ENCODE measurements at regions not wholly inside any gene's neighbourhood (a gene's known extent, or its start where the extent isn't known, plus 50 kb on each side); places are given as distances from the start of the nearest gene placed in this dataset.

DNA sequence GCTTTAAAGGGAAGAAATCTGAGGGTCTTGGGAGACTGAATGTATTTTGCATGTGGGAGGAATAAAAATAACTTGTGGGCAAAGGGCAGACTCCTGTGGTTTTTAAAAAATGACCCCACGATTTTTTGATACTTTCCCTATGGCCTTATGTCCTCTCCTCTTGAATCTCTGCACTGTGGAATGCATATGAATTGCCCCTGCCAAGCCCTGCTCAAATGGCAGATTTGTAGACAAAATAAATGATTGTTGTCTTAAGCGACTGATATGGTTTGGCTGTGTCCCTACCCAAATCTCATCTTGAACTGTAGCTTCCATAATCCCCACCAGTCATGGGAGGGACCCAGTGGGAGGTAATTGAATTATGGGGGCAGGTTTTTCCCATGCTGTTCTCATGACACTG, 223.8 kb downstream of the DACT1 start:
- no peak for DNase-seq

DNA sequence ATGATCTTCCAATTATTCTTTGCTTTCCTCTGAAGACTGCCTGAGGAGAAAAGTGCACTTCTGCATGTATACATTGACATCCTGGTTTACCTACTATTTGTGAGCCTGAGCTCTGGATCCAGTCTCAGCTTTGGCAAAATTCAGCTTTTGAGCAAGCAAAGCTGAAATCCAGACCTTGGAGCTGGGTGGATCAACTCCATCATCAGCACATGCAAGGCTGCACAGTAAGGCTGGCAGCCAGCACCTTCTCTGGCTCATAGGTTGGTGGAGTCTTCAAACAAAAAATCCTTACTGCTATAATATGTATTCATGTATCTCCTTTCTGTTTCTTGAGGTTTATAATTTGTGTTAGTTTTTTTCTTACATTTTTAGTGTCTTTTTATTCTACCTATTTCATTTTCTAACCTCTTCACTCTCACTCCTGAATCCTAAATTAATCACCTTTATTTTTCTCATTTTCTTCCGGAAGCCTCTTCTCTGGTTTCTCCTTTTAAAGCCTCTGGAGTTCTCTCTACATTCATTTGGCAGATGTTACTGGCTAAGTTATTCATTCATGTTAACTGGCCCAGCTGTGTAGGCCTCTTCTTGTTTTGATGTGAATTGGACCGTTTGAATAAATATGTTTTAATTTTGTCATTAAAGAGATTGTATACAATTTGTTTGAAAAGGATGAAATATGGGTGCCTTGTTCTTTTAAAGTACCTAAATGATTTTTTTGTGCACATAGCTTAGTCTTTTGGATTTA, 224.8 kb downstream of the DACT1 start:
- DNase-seq: no peak

- no peak for DNase-seq
These were observed 226.0 kb downstream of the DACT1 start for GRCh38 chr14:58863661-58864345.

GRCh38 chr14:58864751-58865513, 227.2 kb downstream of the DACT1 start:
- DNase-seq: peak; percentile 26

DNA sequence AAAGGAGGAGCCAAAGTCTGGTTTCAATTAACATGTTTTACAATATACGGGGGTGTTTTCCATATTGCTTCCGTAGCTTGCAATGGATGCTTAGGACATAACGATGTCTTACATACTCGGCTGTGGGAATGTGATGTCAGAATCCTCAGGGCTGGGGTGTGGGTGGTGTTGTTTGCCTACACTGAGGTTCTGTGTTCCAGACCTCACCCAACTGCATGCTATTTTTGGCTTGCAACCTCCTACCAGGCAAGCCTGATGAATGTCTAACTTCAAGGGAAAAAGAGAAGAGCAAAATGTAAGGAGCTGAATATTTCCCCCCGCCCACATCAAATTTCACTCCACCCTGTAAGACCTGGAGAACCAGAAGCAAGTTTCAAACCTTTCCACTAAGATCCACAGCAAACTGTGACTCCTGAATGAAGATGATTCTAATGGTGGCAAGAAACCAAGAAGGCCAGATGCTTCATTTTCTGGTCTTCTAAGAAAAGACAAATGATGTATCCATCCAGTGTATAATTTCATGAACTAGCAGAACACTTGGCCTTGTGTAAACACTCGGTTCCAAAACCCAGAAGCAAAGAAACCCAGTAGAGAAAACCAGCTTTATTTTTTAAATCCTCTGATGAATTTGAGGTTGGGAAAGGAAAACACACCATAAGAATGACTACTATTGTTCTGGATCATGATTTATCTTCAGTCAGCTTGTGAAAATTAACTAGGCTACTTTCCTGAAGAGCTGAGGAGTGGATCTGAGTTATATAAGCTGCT, 227.9 kb downstream of the DACT1 start:
- DNase-seq: no peak

GRCh38 chr14:58866391-58866790, 228.6 kb downstream of the DACT1 start:
- no peak for DNase-seq

- no peak for DNase-seq
These were observed 233.2 kb downstream of the DACT1 start for GRCh38 chr14:58870961-58871360.

DNA sequence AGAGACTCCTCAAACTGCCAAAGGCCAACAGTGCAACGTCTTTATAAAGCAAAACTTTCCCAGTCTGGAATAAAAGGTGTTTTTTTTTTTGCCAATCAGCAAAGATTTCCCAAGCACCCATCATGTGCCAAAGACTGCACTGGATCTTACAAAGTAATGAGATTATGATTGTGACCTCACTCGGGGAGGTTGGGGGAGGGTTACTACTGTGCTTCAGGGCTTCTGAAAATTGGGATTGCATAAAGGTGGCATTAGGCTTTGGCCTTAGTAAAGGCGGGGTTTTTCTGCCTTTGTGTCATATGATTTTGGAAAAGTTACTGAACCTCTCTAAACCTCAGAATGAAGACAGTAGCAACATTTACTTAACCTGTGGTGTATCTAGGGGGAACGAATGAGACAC, 233.8 kb downstream of the DACT1 start:
- DNase-seq: no peak

DNA sequence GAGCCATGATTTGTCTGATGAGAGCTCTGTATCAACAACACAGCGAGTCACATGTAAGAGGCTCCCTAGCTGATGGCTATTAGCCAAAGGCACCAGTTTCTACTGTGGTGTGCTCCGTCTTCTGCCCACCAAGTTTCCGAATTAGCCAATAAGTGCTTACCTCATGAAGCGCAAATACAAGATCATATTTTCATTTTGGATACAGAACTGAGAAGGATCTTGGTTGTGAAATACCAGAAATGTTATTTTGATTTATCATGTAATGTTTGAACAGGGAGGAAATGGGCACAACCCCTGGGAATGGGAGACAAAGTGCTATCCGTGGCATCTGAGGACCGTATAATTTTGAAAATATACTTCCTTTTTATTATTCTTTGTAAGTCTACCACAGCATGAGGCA, 234.3 kb downstream of the DACT1 start:
- no peak for DNase-seq

DNA sequence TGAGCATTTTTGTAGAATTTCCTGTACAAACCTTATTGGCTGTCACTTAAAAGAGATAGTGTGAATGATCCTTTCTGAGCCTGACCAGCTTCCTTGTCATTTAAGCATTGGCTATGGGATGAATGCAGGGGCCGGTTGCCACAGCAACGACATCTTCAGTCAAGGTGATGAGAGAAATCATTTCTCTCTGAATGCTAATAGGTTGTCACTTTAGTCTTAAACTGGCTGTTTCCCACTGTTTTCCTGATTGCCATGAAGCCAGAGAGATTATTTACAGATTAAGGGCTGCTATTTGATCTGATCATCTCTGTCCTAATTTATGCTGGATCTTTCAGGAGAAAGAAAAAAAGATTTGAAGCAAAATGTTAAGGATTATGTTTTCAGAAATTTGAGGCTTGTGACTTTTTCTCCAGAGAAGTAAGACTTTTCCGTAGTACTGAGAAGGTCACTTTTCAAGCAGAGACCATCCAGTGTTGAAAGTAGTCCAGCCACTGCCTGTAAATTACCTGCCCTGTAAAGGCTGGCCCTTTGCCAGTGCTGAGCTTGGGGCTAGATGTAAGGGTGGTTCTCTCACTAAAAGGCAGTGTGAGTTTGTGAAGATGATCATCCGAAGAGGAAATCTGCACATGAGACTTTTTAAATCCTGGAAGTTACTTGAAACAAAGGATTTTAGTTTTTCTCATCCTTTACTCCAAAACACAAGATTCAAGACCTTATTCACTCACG, 235.6 kb downstream of the DACT1 start:
- no peak for DNase-seq

GRCh38 chr14:58875613-58876012, 237.9 kb downstream of the DACT1 start:
- DNase-seq: no peak

- no peak for DNase-seq
These were observed 238.8 kb downstream of the DACT1 start for GRCh38 chr14:58876608-58877007.

DNA sequence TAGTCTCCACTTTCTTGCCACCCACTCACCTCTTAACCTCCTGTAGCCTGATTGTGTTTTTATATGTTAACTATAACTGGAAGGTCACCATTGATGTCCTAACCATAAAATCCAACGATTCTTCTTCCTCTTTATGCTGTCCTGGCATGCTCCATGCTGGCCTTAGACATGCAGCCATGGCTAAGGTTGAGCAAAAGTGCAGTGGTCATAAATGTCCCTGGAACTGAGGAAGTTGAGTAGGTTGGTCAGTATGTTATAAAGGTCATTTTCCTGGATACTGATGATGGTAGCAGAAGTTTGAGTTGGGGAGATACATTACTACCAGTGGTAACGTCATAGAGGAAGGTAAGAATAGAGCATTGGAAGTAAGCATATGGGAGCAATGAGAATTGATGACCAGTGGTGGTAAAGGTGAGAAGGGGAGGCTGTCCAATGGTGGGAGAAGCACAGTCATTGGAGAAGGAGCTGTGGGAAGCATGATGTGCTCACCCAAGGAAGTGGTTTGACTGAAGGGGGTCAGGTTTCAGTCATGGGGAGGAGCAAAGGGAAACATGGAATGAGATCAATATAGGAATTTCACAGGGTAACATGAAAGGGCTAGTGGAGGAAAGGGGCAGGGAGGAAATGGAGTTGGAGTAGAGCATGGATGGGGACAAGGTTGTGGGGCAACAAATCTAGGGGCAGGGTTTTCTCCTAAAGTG, 240.8 kb downstream of the DACT1 start:
- no peak for DNase-seq

DNA sequence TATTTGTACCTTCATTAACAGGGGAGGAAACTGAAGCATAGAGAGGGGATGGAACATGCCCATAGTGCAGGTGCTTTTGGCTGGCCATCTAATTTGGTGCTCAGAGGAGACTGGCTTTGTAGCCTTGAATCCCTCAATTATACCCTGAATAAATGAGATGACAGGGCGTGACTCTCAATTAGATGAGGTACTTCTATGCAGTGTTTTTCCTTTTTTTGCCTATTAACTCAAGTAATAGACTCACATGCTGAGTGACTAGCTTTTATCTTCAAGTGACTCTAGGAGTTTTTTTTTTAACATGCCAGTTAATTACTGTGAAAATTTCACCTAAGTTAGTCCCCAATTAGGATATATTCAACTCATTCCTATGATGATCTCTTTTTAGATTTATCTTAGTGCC, 243.7 kb downstream of the DACT1 start:
- DNase-seq: no peak

GRCh38 chr14:58882577-58883018, 244.8 kb downstream of the DACT1 start:
- DNase-seq: peak; percentile 37

DNA sequence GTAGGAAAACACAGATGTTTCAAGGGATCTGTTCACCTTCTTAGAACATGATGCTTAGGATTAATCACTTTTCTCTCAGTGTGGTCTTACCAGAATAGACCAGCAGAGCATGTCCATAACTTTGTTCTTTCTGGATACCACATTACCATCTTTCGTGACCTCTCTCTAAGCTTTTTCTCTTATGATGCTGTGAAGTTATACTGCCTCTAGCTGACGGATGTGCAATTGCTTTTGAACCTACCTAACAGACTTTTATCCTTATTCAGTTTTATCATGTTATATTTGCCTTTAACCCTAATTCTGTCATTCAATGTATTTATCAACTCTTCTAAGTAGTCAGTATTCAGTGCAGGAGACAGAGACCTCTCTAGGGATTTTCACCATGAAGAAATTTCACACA, 246.7 kb downstream of the DACT1 start:
- DNase-seq: no peak

DNA sequence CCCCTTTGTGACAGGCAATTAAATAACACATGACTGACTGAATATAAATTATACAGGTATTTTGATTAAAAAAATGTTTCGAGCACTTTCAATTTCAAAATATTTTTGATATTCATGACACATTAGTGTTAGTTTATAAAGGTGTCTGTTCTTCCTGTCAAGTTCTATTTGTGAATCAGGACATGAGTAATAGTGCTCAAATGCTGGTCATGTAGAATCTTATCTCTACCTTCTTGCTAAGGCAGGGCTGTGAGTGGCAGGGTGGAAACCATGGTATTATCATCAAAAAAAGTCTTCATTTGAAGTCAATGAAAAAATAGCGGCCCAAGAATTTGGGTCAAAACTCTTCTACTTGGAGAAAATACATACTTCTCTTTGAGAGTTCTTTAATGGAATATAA, 250.2 kb downstream of the DACT1 start:
- DNase-seq: no peak

- peak; percentile 95 for DNase-seq
These were observed 261.0 kb downstream of the DACT1 start for GRCh38 chr14:58898655-58899316.

- DNase-seq: peak; percentile 89
These were observed 261.6 kb downstream of the DACT1 start for GRCh38 chr14:58899317-58899713.

GRCh38 chr14:58901826-58902225, 264.1 kb downstream of the DACT1 start:
- no peak for DNase-seq

DNA sequence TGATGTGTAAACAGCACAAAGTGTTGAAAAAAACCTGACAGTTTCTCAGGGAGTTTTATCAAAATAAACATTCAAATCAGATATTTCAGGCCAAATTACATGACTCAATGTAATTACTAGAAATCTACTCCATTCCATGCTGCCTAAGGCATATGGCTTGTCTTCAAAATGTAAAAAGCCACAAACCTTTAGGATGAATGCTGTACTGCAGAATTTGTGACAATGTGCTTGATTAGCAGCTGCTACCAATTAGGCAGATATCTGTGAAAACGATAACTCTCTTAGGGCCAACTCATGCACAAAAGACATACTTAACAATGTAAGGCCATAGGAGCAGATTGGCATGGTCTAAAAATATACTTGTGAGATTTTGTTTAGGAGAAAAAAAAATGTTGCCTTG, 267.0 kb downstream of the DACT1 start:
- DNase-seq: no peak

All from HCEC 1CT (cell line).